ENCODE measurements at regions not wholly inside any gene's neighbourhood (a gene's known extent, or its start where the extent isn't known, plus 50 kb on each side); places are given as distances from the start of the nearest gene placed in this dataset.

GRCh38 chr13:30841154-30841553 lies 64.9 kb upstream of the MEDAG start:
- TF ChIP-seq EZH2 (IDR thresholded peaks at IDR 0.05) (no peak), POLR2AphosphoS5 (IDR thresholded peaks at IDR 0.05; ENCODE audit: borderline replicate concordance, low read depth, low read length) (no peak), FOXP2 (optimal IDR thresholded peaks at IDR 0.05; ENCODE audit: control extremely low read depth, extremely low read length, insufficient read depth) (no peak)

Measured in SK-N-MC (cell line).